ENCODE measurements at regions not wholly inside any gene's neighbourhood (a gene's known extent, or its start where the extent isn't known, plus 50 kb on each side); places are given as distances from the start of the nearest gene placed in this dataset.

- H3K27ac Mint-ChIP-seq: no peak overlapping the region
- H3K4me3 Mint-ChIP-seq: no peak overlapping the region
- ATAC-seq (no peak), DNase-seq (ENCODE audit: low spot score) (no peak)
- no peaks in the 10 kb centered on the region for H3K36me3 Mint-ChIP-seq
- TF ChIP-seq ETV6 (CRISPR knock-in tag; IDR thresholded peaks at IDR 0.05) (no peak), ATF1 (CRISPR knock-in tag; IDR thresholded peaks at IDR 0.05) (no peak), NR3C1 (CRISPR knock-in tag; conservative IDR thresholded peaks at IDR 0.05; ENCODE audit: low read depth) (no peak), FOXK1 (CRISPR knock-in tag; IDR thresholded peaks at IDR 0.05) (no peak), ATF2 (CRISPR knock-in tag; IDR thresholded peaks at IDR 0.05; ENCODE audit: borderline replicate concordance, low read depth) (no peak), EMX1 (CRISPR knock-in tag; IDR thresholded peaks at IDR 0.05) (no peak), JAZF1 (CRISPR knock-in tag; IDR thresholded peaks at IDR 0.05) (no peak), ZNF281 (CRISPR knock-in tag; IDR thresholded peaks at IDR 0.05) (no peak), ZNF138 (CRISPR knock-in tag; conservative IDR thresholded peaks at IDR 0.05) (no peak), FOXP1 (CRISPR knock-in tag; IDR thresholded peaks at IDR 0.05; ENCODE audit: borderline replicate concordance) (no peak), NR1H2 (CRISPR knock-in tag; IDR thresholded peaks at IDR 0.05) (no peak), ZMAT4 (CRISPR knock-in tag; IDR thresholded peaks at IDR 0.05) (no peak), PREB (CRISPR knock-in tag; IDR thresholded peaks at IDR 0.05; ENCODE audit: borderline replicate concordance) (no peak), SMAD4 (CRISPR knock-in tag; IDR thresholded peaks at IDR 0.05) (no peak), MLX (CRISPR knock-in tag; IDR thresholded peaks at IDR 0.05) (no peak)
- POLR2A ChIA-PET: no interaction called here
- no peaks in the 10 kb centered on the region for H3K27me3 Mint-ChIP-seq (ENCODE audit: low read depth)
- CTCF ChIA-PET: no interaction called here
- H3K9me3 Mint-ChIP-seq: peaks cover 1% of the 10 kb centered on the region; the same call in 1 of the 2 replicates
- H3K4me1 Mint-ChIP-seq: no peaks in the 10 kb centered on the region
These were observed 91.0 kb upstream of the KCNH7 start for GRCh38 chr2:162929571-162929970.

- Mint-ChIP-seq H3K4me1 (no peaks in the 10 kb centered on the region), H3K27ac (no peak overlapping the region), H3K36me3 (no peaks in the 10 kb centered on the region), H3K27me3 (ENCODE audit: low read depth) (no peaks in the 10 kb centered on the region), H3K9me3 (no peaks in the 10 kb centered on the region), H3K4me3 (no peak overlapping the region)
- ChIA-PET CTCF (no interaction called here), POLR2A (no interaction called here)
- DNase-seq (ENCODE audit: low spot score) (no peak), ATAC-seq (no peak)
- TF ChIP-seq NFE2L1 (CRISPR knock-in tag; IDR thresholded peaks at IDR 0.05) (no peak), ZNF425 (CRISPR knock-in tag; conservative IDR thresholded peaks at IDR 0.05) (no peak), AR (CRISPR knock-in tag; IDR thresholded peaks at IDR 0.05) (no peak), EMX1 (CRISPR knock-in tag; IDR thresholded peaks at IDR 0.05) (no peak), MYBL2 (CRISPR knock-in tag; IDR thresholded peaks at IDR 0.05) (no peak), ELF4 (CRISPR knock-in tag; IDR thresholded peaks at IDR 0.05; ENCODE audit: low read depth) (no peak), STAT6 (CRISPR knock-in tag; conservative IDR thresholded peaks at IDR 0.05; ENCODE audit: low read depth) (no peak)
These were observed 89.8 kb upstream of the KCNH7 start for GRCh38 chr2:162928356-162928755.

All from WTC11 (cell line).